HG03457 (cell line): ENCODE measurements at regions not wholly inside any gene's neighbourhood (a gene's known extent, or its start where the extent isn't known, plus 50 kb on each side); places are given as distances from the start of the nearest gene placed in this dataset.

Source experiments
- ATAC-seq: cut with Tn5 transposase; IDR thresholded peaks from one replicate; pipeline ENCODE4 v1.9.1; 2021; ENCODE audit warnings: moderate number of reproducible peaks; ENCODE audit not compliant: unreplicated experiment

DNA sequence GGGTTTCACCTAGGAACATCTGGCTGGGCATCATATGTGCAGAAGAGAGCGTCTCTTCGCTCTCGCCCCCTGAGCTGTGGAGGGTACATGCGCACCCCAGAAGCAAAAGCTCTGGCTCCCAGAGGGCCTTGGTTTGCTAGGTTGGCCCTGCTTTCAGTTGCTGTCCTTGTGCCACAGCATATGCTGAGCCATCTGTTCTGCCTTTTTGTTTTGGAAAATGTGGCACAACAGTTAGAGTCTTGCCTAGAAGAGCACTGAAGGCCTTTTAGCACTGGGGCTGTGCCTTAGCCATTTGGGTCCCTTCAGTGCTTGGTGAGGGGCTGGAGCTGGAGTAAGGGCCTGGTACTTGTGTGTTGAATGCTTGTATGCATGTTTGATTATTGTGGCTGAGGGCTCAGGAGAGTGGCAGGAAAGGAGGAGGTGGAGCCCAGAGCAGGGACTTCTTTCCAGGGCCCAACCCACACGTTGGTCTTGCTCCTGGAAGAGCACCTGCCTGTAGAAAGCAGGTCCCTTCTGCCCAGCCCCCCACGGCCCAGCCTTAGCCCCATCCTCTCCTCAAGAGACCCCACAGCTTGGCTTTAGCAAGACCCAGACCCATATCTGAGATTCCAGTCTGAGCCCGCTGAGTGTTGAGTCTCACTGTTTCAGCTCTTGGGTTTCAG, 113.7 kb downstream of the SLC25A47 start:
- no peak for ATAC-seq

GRCh38 chr14:100438271-100438670, 115.1 kb downstream of the SLC25A47 start:
- ATAC-seq: no peak

GRCh38 chr14:100438678-100439592, 115.8 kb downstream of the SLC25A47 start:
- ATAC-seq: no peak

GRCh38 chr14:100439781-100440180, 116.6 kb downstream of the SLC25A47 start:
- ATAC-seq: no peak

DNA sequence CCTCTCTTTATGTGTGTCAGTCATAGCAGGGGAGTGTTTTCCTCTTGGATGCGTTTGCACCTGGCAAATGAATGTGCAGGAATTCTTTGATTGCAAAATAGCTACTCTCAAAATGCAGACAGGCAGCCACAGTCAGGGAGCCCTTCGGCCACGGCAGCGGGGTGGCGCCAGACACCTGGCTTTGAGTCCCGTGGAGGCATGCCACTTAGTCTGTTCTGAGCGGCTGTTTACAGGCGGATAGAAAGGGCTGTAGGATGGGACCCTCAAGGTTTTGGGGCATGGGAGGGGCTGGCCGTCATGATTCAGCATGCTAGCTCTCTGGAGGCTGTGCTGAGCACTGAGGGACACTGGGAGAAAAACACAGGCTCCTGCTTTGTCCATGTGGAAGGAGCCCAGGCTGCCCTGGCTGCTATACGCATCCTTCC, 117.1 kb downstream of the SLC25A47 start:
- ATAC-seq: no peak

- ATAC-seq: no peak
Observed at GRCh38 chr14:100440758-100441203, 117.6 kb downstream of the SLC25A47 start.

DNA sequence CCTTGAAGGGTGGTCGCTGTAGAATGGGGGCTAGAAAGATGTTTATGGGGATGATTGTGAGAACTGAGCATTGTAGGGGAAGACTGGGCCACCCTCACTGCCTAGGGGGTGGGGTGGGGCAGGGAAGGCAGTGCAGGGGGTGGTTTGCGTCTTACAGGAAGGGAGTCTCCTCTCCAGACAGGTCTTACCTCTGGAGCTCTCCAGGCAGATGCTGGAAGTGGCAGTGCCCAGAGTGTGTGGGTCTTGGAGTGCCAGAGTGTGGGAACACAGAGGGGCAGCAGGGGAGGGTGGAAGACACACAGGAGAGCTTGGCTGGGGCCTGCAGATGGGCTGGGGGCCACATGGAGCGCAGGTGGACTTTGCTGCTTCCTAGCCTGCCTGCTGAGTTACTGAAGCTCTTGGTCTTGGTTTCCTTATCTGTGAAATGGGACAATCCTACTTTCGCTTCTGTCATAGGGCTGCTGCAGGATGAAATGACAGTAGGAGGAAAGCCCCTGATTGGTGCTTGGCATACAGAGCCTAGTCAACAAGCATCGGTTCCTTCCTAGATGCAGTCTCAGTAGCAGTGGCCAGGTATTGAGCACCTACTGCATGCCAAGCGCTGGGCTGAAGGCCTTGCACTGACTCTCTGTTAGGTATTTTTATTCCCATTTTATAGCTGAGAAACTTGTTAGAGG, 118.3 kb downstream of the SLC25A47 start:
- ATAC-seq: no peak

DNA sequence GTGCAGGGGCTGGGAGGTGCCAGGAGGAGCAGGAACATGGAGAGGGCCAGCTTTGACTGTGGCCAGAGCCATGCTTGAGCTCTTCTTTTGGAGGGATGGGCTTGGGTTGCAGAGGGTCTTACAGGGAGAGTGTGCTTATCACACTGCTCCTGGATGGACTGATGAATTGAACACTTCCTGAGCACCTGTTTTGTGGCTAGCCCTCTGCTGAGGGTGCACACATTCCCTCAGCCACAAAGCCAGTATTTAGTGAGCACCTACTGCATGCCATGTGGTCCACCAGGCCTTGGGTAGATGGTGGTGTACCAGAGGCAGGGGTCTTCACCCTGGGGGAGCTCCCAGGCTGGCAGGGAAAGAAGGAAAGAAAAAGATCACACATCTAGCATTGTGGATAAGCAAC, 118.9 kb downstream of the SLC25A47 start:
- ATAC-seq: no peak

GRCh38 chr14:100442498-100443490, 119.7 kb downstream of the SLC25A47 start:
- no peak for ATAC-seq

DNA sequence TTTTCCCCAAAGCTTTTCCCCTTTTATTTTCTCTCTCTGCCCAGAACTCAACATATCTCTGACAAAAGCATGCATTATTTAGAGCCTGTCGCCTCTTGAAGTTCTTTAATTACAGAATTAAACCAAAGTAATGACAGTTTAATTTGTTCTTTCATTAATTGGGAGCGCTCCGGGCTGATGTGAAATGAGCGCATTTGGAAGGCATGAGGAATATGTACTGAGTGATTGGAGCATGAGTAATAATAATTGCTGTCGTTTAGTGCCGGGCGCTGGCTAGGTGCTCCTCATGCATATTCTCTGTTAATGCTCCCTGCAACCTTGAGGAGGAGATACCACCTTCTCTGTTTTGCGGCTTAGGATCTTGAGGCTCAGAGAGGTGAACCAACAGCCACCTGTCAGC, 120.5 kb downstream of the SLC25A47 start:
- no peak for ATAC-seq

GRCh38 chr14:100445436-100446088, 122.4 kb downstream of the SLC25A47 start:
- no peak for ATAC-seq

DNA sequence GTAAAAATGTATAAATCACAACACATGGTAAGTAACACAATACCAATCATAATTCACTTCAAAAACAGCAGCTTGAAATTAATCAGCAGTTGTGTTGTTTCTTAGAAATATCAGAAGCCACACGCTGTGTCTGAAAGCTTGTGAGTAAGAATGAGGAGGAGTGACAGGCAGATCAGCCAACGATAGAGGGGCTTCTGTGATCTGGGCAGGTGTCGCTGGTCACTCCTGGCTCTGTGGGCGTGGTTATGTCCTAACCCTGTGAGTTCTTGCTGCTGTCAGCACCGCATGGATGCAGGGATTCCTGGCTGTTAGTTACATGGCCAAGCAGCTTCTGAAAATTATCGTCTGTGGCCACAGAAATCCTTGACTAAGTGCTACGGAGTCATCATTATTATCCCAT, 123.4 kb downstream of the SLC25A47 start:
- ATAC-seq: no peak

- ATAC-seq: no peak
Observed at GRCh38 chr14:100448376-100448775, 125.2 kb downstream of the SLC25A47 start.

DNA sequence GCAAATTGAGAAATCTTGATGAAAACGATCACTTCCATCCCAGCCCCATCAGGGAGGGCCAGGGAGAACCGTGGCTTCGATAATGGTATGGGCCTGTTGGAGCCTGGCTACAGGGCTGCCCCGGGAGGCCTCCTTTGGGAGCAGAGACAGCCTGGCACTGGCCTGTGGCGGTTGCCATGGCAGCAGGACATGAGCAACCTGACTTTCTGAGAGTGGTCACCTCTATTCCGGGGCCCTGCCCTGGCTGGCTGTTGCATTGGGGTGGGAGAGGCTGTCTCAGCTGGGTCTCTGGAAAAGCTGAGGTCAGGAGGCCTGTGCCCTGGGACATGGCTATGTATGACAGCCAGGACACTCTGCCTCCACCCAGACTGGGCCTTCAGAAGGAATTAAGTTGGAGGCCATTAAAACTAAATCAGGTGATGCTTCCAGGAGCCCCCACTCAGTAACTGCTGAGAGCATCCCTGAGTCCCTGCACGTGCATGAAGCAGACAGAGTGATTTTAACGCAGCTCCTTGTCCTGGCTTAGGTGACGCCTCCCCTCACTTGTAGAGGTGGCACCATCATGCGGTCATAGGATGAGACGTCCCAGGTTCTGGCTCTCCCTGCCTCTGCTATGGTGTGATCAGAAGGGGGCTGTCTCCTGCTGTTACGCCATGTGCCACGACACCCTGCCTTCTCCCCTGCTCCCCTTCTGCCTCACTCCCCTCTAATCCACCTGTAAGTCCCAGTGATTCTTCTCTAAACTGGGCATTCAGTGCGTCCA, 126.3 kb downstream of the SLC25A47 start:
- ATAC-seq: no peak

DNA sequence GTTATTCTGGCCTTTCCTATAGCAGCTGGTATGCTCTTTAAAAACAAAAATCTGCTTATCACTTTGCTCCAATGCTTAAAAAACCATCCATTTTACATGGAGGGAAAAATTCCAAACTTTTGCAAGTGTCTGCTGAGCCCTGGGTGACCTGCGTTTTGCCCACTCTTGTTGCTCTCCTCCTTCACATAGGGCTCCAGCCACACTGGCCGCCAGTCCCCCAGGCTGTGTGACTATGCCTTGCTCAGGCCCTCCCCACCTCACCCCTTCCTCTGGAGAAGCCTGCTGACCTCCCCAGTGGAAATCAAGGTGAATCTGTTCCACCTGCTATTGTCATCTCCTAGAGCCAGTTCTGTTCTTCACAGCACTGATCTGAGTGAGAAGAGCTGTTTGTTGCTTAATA, 126.9 kb downstream of the SLC25A47 start:
- ATAC-seq: no peak

- ATAC-seq: no peak
Observed at GRCh38 chr14:100450736-100451135, 127.6 kb downstream of the SLC25A47 start.

GRCh38 chr14:100451264-100451663, 128.1 kb downstream of the SLC25A47 start:
- ATAC-seq: no peak

- no peak for ATAC-seq
Observed at GRCh38 chr14:100453930-100454329, 130.8 kb downstream of the SLC25A47 start.

- ATAC-seq: no peak
Observed at GRCh38 chr14:100454437-100454836, 131.3 kb downstream of the SLC25A47 start.
